ENCODE measurements at regions not wholly inside any gene's neighbourhood (a gene's known extent, or its start where the extent isn't known, plus 50 kb on each side); places are given as distances from the start of the nearest gene placed in this dataset.

- Histone ChIP-seq H3K36me3 (ENCODE audit: control insufficient read depth, insufficient read depth, low read length) (no peaks in the 10 kb centered on the region), H3K4me3 (ENCODE audit: low read depth in 2 of 2, low read length in 2 of 2) (no peak overlapping the region), H3K9me3 (ENCODE audit: control insufficient read depth, insufficient read depth, low read depth, low read length) (no peaks in the 10 kb centered on the region), H3K27ac (ENCODE audit: low read length) (no peak overlapping the region), H3K27me3 (ENCODE audit: control insufficient read depth, insufficient read depth, low read length) (no peaks in the 10 kb centered on the region; the same call in 1 of the 2 replicates), H3K4me1 (ENCODE audit: control insufficient read depth, insufficient read depth, low read length) (no peaks in the 10 kb centered on the region)
- intact Hi-C loops (cut with micrococcal nuclease; ENCODE audit: unreplicated experiment) = no loop called here
- POLR2A ChIA-PET = no interaction called here
- TF ChIP-seq REST (IDR thresholded peaks at IDR 0.05; ENCODE audit: insufficient read depth in 1 of 2, low read depth in 2 of 2, low read length in 1 of 2) (no peak), POLR2AphosphoS5 (IDR thresholded peaks at IDR 0.05; ENCODE audit: low read depth, low read length) (no peak), TCF7L2 (IDR thresholded peaks at IDR 0.05; ENCODE audit: low read depth, low read length) (no peak), SIN3A (IDR thresholded peaks at IDR 0.05; ENCODE audit: borderline replicate concordance, insufficient read depth, low read depth, low read length) (no peak), CTCF (IDR thresholded peaks at IDR 0.05) (no peak)
- ATAC-seq (no peak), DNase-seq (ENCODE audit: low read depth, low spot score) (no peak)
- no TSS peak for BruUV-seq (replicated peaks)
- in situ Hi-C loops (cut with HindIII; ENCODE audit: low pct_unique_long_range_greater_than_20kb, low sequenced_read_pairs) = no loop called here
- CTCF ChIA-PET = no interaction called here
Observed at GRCh38 chr5:68749077-68749476, 344.7 kb upstream of the SLC30A5 start.

GRCh38 chr5:68749631-68750030, 344.2 kb upstream of the SLC30A5 start:
- TF ChIP-seq POLR2AphosphoS5 (IDR thresholded peaks at IDR 0.05; ENCODE audit: low read depth, low read length) (no peak), CTCF (IDR thresholded peaks at IDR 0.05) (no peak), TCF7L2 (IDR thresholded peaks at IDR 0.05; ENCODE audit: low read depth, low read length) (no peak), SIN3A (IDR thresholded peaks at IDR 0.05; ENCODE audit: borderline replicate concordance, insufficient read depth, low read depth, low read length) (no peak), REST (IDR thresholded peaks at IDR 0.05; ENCODE audit: insufficient read depth in 1 of 2, low read depth in 2 of 2, low read length in 1 of 2) (no peak)
- CTCF ChIA-PET = no interaction called here
- intact Hi-C loops (cut with micrococcal nuclease; ENCODE audit: unreplicated experiment) (no loop called here), in situ Hi-C loops (cut with HindIII; ENCODE audit: low pct_unique_long_range_greater_than_20kb, low sequenced_read_pairs) (no loop called here)
- no peaks in the 10 kb centered on the region; the same call in 1 of the 2 replicates for H3K27me3 ChIP-seq (ENCODE audit: control insufficient read depth, insufficient read depth, low read length)
- no peak overlapping the region for H3K27ac ChIP-seq (ENCODE audit: low read length)
- POLR2A ChIA-PET = no interaction called here
- no peak for DNase-seq (ENCODE audit: low read depth, low spot score)
- ATAC-seq = no peak
- no TSS peak for BruUV-seq (replicated peaks)
- no peaks in the 10 kb centered on the region for H3K9me3 ChIP-seq (ENCODE audit: control insufficient read depth, insufficient read depth, low read depth, low read length)
- no peak overlapping the region for H3K4me3 ChIP-seq (ENCODE audit: low read depth in 2 of 2, low read length in 2 of 2)
- H3K36me3 ChIP-seq (ENCODE audit: control insufficient read depth, insufficient read depth, low read length) = no peaks in the 10 kb centered on the region
- H3K4me1 ChIP-seq (ENCODE audit: control insufficient read depth, insufficient read depth, low read length) = no peaks in the 10 kb centered on the region
